Tibial artery (tissue), 4 donors: ENCODE measurements at regions not wholly inside any gene's neighbourhood (a gene's known extent, or its start where the extent isn't known, plus 50 kb on each side); places are given as distances from the start of the nearest gene placed in this dataset.
A peak's percentile ranks its signal among the peaks of the same experiment; 100 is the strongest.

ENCODE experiments used
- DNase-seq, 2 donors: peaks; one replicate each; pipeline ENCODE4 v3.0.0-alpha.2; 2019
- H3K27ac ChIP-seq, 2 donors: fragments of 200-600 bp; sonication (generic) in 1 of 2; 1 replicate in 1 of 2; 2 replicates in 1 of 2; pipeline ENCODE4 v1.5.1; 2018 to 2019; ENCODE audit warnings: mild to moderate bottlenecking in 1 of 2
- H3K27me3 ChIP-seq, 2 donors: fragments of 200-600 bp; sonication (generic) in 1 of 2; one replicate each; pipeline versions ENCODE4 v1.5.1 to v1.6.0; 2016 to 2019
- H3K36me3 ChIP-seq, 3 donors: fragments of 200-600 bp; sonication (generic) in 2 of 3; one replicate each; pipeline ENCODE4 v1.5.1; 2016 to 2019; ENCODE audit warnings: mild to moderate bottlenecking in 2 of 3
- H3K4me1 ChIP-seq, 4 donors: fragments of 200-600 bp; sonication (generic) in 2 of 4; 1 replicate in 3 of 4; 2 replicates in 1 of 4; pipeline ENCODE4 v1.5.1; 2016 to 2019
- H3K4me3 ChIP-seq, 2 donors: fragments of 200-600 bp; sonication (generic) in 1 of 2; 1 replicate in 1 of 2; 2 replicates in 1 of 2; pipeline ENCODE4 v1.5.1; 2018 to 2019; ENCODE audit warnings: mild to moderate bottlenecking in 2 of 2
- H3K9me3 ChIP-seq, 3 donors: fragments of 200-600 bp; sonication (generic) in 1 of 3; one replicate each; pipeline ENCODE4 v1.5.1; 2016 to 2019
- CTCF ChIP-seq, 2 experiments: fragments of 200-600 bp in 1 of 2; fragments of 450-650 bp in 1 of 2; IDR thresholded peaks; one replicate each; pipeline ENCODE4 v1.5.1; 2017 to 2019; ENCODE audit warnings: antibody characterized with exemption in 2 of 2, mild to moderate bottlenecking in 1 of 2, moderate library complexity in 1 of 2
- intact Hi-C: fragments of 100-400 bp; cut with DNase I; formaldehyde crosslinking; loops from one replicate; pipeline ENCODE4 v1.15.0; 2023; ENCODE audit warnings: low total_unique reads

DNA sequence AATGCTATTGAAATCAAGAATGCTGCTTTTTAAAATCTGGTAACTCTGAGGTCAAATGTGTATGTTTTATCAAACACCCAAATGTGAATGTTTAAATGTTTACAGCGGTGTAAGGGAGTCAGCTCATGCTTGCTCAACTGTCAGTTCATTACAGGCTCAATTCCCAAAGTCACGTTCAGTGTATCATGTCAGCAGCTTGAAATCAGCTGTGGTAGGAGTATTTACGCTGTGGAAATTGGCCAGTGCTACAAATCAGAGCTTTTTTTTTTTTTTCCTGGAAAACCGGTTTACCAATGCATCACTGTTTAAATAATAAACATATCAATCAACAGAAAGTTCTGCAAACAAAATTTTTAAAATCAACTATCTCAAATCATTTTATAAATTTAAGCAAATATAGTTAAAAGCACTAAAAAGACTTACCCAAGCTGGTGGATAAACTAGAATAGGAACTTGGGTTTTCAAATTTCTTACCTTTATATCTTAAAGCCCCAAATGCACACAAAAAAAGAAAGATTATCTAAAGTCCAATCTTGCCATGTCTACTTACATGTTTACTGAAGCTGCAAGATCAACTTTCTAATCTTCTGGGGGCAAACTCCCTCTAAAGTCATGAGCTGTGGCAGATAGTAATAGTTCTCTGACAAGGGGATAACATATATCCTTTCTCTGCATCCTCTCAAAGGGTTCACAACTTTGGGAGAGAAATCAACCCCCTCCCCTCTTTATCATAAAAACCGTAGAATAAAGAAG lies 57.6 kb upstream of the GRAMD2B start:
- no peaks in the 10 kb centered on the region for H3K27me3 ChIP-seq
- H3K36me3 ChIP-seq: no peaks in the 10 kb centered on the region
- no peak overlapping the region for H3K4me3 ChIP-seq
- no peak for DNase-seq
- H3K9me3 ChIP-seq: no peaks in the 10 kb centered on the region
- intact Hi-C loops: loop anchor here (10.0 kb wide), 1 partner anchor 59 kb away; the partner anchor contains the start of gene GRAMD2B
- H3K4me1 ChIP-seq: peaks cover 0 to 20% (median 5%) of the 10 kb centered on the region in 4 donors
- no peak overlapping the region for H3K27ac ChIP-seq
- no peak for TF ChIP-seq CTCF (IDR thresholded peaks at IDR 0.05)

DNA sequence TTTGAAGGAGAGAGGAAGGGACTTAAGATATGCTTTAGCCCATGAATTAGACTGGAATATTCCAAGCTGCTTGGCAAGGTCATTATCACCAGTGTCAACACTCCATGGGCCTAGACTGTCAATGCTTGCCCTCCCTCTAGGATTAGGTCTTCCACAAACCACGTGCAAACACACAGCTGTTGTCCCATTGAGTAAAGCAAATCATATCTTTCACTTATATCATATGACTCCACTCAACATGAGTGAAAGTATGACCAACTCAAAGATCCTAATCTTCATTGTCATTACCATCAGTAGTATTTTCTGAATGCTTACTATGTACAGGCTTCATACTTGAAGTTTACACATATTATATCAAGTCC lies 57.0 kb upstream of the GRAMD2B start:
- Histone ChIP-seq H3K36me3 (no peaks in the 10 kb centered on the region), H3K27me3 (no peaks in the 10 kb centered on the region), H3K27ac (no peak overlapping the region), H3K9me3 (no peaks in the 10 kb centered on the region), H3K4me3 (no peak overlapping the region), H3K4me1 (peaks cover 0 to 20% (median 5%) of the 10 kb centered on the region in 4 donors)
- TF ChIP-seq CTCF (IDR thresholded peaks at IDR 0.05): no peak
- intact Hi-C loops: loop anchor here (10.0 kb wide), 1 partner anchor 59 kb away; the partner anchor contains the start of gene GRAMD2B
- no peak for DNase-seq

DNA sequence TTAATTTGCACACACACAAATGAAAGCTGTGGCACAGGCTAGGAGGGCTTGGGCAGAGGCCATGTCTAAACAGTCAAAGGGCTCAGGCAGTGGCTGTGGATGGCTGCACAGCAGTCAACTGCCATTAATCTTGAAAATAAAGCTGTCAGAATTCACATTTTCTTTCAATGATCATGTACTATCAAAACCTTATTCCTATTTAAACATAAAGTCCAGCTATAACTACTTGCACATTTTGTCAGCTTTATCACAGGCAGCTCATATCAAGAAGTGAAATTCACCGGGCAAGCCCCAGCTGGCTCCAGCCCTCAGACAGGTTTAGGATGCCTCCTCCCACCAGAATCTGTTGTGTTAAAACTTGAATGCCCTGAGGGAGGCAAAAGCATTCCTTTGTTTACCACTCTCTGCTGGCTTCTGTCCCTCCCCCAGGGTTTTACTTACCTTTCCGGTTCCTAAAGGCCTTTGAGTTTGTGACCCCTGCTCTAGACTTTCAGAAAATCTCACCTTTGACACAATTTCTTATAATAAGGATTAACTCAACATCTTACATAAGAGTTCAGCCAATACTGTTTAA lies 54.9 kb upstream of the GRAMD2B start:
- intact Hi-C loops: loop anchor here (10.0 kb wide), 1 partner anchor 56 kb away; the partner anchor contains the start of gene GRAMD2B
- H3K27ac ChIP-seq: no peak overlapping the region
- no peaks in the 10 kb centered on the region for H3K36me3 ChIP-seq
- H3K4me3 ChIP-seq: no peak overlapping the region
- no peak for DNase-seq
- H3K9me3 ChIP-seq: no peaks in the 10 kb centered on the region
- no peak for TF ChIP-seq CTCF (IDR thresholded peaks at IDR 0.05)
- peaks cover 0 to 16% (median 4%) of the 10 kb centered on the region in 4 donors for H3K4me1 ChIP-seq
- H3K27me3 ChIP-seq: no peaks in the 10 kb centered on the region

- Histone ChIP-seq H3K4me3 (no peak overlapping the region), H3K4me1 (peaks cover 0 to 10% (median 2%) of the 10 kb centered on the region in 4 donors), H3K36me3 (no peaks in the 10 kb centered on the region), H3K9me3 (no peaks in the 10 kb centered on the region), H3K27me3 (no peaks in the 10 kb centered on the region), H3K27ac (no peak overlapping the region)
- intact Hi-C loops: loop anchor here (10.0 kb wide), 1 partner anchor 56 kb away; the partner anchor contains the start of gene GRAMD2B
- no peak for TF ChIP-seq CTCF (IDR thresholded peaks at IDR 0.05)
- no peak for DNase-seq
Observed at GRCh38 chr5:126369083-126369482, 54.1 kb upstream of the GRAMD2B start.

GRCh38 chr5:126369995-126370731 lies 53.0 kb upstream of the GRAMD2B start:
- Histone ChIP-seq H3K27ac (no peak overlapping the region), H3K9me3 (no peaks in the 10 kb centered on the region), H3K4me1 (peaks cover 0 to 5% (median 2%) of the 10 kb centered on the region in 4 donors), H3K27me3 (no peaks in the 10 kb centered on the region), H3K36me3 (no peaks in the 10 kb centered on the region), H3K4me3 (no peak overlapping the region)
- intact Hi-C loops: loop anchor here (10.0 kb wide), 1 partner anchor 55 kb away; the partner anchor contains the start of gene GRAMD2B
- TF ChIP-seq CTCF (IDR thresholded peaks at IDR 0.05): peak; percentile 20 to 36
- DNase-seq: no peak
